ENCODE measurements at regions not wholly inside any gene's neighbourhood (a gene's known extent, or its start where the extent isn't known, plus 50 kb on each side); places are given as distances from the start of the nearest gene placed in this dataset.

- TF ChIP-seq POLR2A (IDR thresholded peaks at IDR 0.05) (no peak), CTCF (IDR thresholded peaks at IDR 0.05) (no peak)
These were observed 1096.7 kb upstream of the DDX18 start for GRCh38 chr2:116717832-116718231.
